ENCODE measurements at regions not wholly inside any gene's neighbourhood (a gene's known extent, or its start where the extent isn't known, plus 50 kb on each side); places are given as distances from the start of the nearest gene placed in this dataset.

- no peaks in the 10 kb centered on the region for H3K9me2 ChIP-seq (replicated peaks; ENCODE audit: insufficient read depth, low read length)
- H3K4me3 ChIP-seq (ENCODE audit: insufficient read depth, low read length, poor library complexity, severe bottlenecking) = no peak overlapping the region
- no peaks in the 10 kb centered on the region for H3F3A ChIP-seq (ENCODE audit: insufficient read depth)
- no peak overlapping the region for H3K9ac ChIP-seq (ENCODE audit: low read length)
- no peaks in the 10 kb centered on the region for H3K9me3 ChIP-seq (ENCODE audit: insufficient read depth, low read length)
- no peak for TF ChIP-seq EZH2phosphoT487 (conservative IDR thresholded peaks at IDR 0.05; ENCODE audit: low read length)
- TF ChIP-seq CTCF (IDR thresholded peaks at IDR 0.05; ENCODE audit: insufficient read depth, low read length, poor library complexity, severe bottlenecking) = no peak
- no peaks in the 10 kb centered on the region for H4K20me1 ChIP-seq (ENCODE audit: low read depth, low read length)
- H3K27ac ChIP-seq (ENCODE audit: low read depth, low read length) = no peak overlapping the region
- no peak overlapping the region for H3K4me2 ChIP-seq (ENCODE audit: low read depth, low read length, poor library complexity, severe bottlenecking)
- H2AFZ ChIP-seq (ENCODE audit: low read depth, low read length, severe bottlenecking) = no peak overlapping the region
- no peaks in the 10 kb centered on the region for H3K79me2 ChIP-seq (ENCODE audit: insufficient read depth, low read length)
- no peaks in the 10 kb centered on the region for H3K36me3 ChIP-seq (ENCODE audit: low read length)
- no peaks in the 10 kb centered on the region for H3K27me3 ChIP-seq (ENCODE audit: low read length)
Observed at GRCh38 chr4:25539241-25539640, 116.4 kb upstream of the SLC34A2 start.

- Histone ChIP-seq H3K9me3 (ENCODE audit: insufficient read depth, low read length) (no peaks in the 10 kb centered on the region), H4K20me1 (ENCODE audit: low read depth, low read length) (no peaks in the 10 kb centered on the region), H3K27ac (ENCODE audit: low read depth, low read length) (no peak overlapping the region), H3F3A (ENCODE audit: insufficient read depth) (no peaks in the 10 kb centered on the region), H3K36me3 (ENCODE audit: low read length) (no peaks in the 10 kb centered on the region), H3K9me2 (replicated peaks; ENCODE audit: insufficient read depth, low read length) (no peaks in the 10 kb centered on the region), H3K27me3 (ENCODE audit: low read length) (no peaks in the 10 kb centered on the region), H3K9ac (ENCODE audit: low read length) (no peak overlapping the region), H3K4me2 (ENCODE audit: low read depth, low read length, poor library complexity, severe bottlenecking) (no peak overlapping the region), H2AFZ (ENCODE audit: low read depth, low read length, severe bottlenecking) (no peak overlapping the region), H3K4me3 (ENCODE audit: insufficient read depth, low read length, poor library complexity, severe bottlenecking) (no peak overlapping the region), H3K79me2 (ENCODE audit: insufficient read depth, low read length) (no peaks in the 10 kb centered on the region)
- TF ChIP-seq CTCF (IDR thresholded peaks at IDR 0.05; ENCODE audit: insufficient read depth, low read length, poor library complexity, severe bottlenecking) (no peak), EZH2phosphoT487 (conservative IDR thresholded peaks at IDR 0.05; ENCODE audit: low read length) (no peak)
Observed at GRCh38 chr4:25540734-25541133, 114.9 kb upstream of the SLC34A2 start.

- Histone ChIP-seq H2AFZ (ENCODE audit: low read depth, low read length, severe bottlenecking) (no peak overlapping the region), H3K4me3 (ENCODE audit: insufficient read depth, low read length, poor library complexity, severe bottlenecking) (no peak overlapping the region), H3K27me3 (ENCODE audit: low read length) (no peaks in the 10 kb centered on the region), H3K9me3 (ENCODE audit: insufficient read depth, low read length) (no peaks in the 10 kb centered on the region), H3F3A (ENCODE audit: insufficient read depth) (no peaks in the 10 kb centered on the region), H3K4me2 (ENCODE audit: low read depth, low read length, poor library complexity, severe bottlenecking) (no peak overlapping the region), H3K9me2 (replicated peaks; ENCODE audit: insufficient read depth, low read length) (no peaks in the 10 kb centered on the region), H3K9ac (ENCODE audit: low read length) (no peak overlapping the region), H3K79me2 (ENCODE audit: insufficient read depth, low read length) (no peaks in the 10 kb centered on the region), H4K20me1 (ENCODE audit: low read depth, low read length) (no peaks in the 10 kb centered on the region), H3K27ac (ENCODE audit: low read depth, low read length) (no peak overlapping the region), H3K36me3 (ENCODE audit: low read length) (no peaks in the 10 kb centered on the region)
- TF ChIP-seq EZH2phosphoT487 (conservative IDR thresholded peaks at IDR 0.05; ENCODE audit: low read length) = no peak
- no peak for TF ChIP-seq CTCF (IDR thresholded peaks at IDR 0.05; ENCODE audit: insufficient read depth, low read length, poor library complexity, severe bottlenecking)
Observed at GRCh38 chr4:25547343-25547742, 108.3 kb upstream of the SLC34A2 start.
